ENCODE measurements at regions not wholly inside any gene's neighbourhood (a gene's known extent, or its start where the extent isn't known, plus 50 kb on each side); places are given as distances from the start of the nearest gene placed in this dataset.

GRCh38 chr1:208581667-208582066 is 337.5 kb upstream of the PLXNA2 start:
- TF ChIP-seq, protein P1, sequence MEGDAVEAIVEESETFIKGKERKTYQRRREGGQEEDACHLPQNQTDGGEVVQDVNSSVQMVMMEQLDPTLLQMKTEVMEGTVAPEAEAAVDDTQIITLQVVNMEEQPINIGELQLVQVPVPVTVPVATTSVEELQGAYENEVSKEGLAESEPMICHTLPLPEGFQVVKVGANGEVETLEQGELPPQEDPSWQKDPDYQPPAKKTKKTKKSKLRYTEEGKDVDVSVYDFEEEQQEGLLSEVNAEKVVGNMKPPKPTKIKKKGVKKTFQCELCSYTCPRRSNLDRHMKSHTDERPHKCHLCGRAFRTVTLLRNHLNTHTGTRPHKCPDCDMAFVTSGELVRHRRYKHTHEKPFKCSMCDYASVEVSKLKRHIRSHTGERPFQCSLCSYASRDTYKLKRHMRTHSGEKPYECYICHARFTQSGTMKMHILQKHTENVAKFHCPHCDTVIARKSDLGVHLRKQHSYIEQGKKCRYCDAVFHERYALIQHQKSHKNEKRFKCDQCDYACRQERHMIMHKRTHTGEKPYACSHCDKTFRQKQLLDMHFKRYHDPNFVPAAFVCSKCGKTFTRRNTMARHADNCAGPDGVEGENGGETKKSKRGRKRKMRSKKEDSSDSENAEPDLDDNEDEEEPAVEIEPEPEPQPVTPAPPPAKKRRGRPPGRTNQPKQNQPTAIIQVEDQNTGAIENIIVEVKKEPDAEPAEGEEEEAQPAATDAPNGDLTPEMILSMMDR (IDR thresholded peaks at IDR 0.05; ENCODE audit: low read length) = no peak
- no peak for TF ChIP-seq EZH2phosphoT487 (IDR thresholded peaks at IDR 0.05; ENCODE audit: low read length)

All from MM.1S (cell line).